ENCODE measurements at regions not wholly inside any gene's neighbourhood (a gene's known extent, or its start where the extent isn't known, plus 50 kb on each side); places are given as distances from the start of the nearest gene placed in this dataset.

- Histone ChIP-seq H2BK5ac (ENCODE audit: low read depth, low read length) (no peak overlapping the region), H3K23me2 (ENCODE audit: low read depth, low read length) (no peaks in the 10 kb centered on the region; the same call in 1 of the 2 replicates), H3K27ac (ENCODE audit: low read depth, low read length) (no peak overlapping the region), H4K5ac (ENCODE audit: insufficient read length, low read depth, low read length) (no peak overlapping the region), H3K27me3 (replicated peaks in 1 of 4; ENCODE audit: control insufficient read depth in 3 of 4, extremely low read depth in 1 of 4, insufficient read depth in 3 of 4, low read length in 3 of 4) (no peaks in the 10 kb centered on the region), H3K9me3 (ENCODE audit: insufficient read depth in 2 of 2, low read depth in 1 of 2, low read length in 1 of 2) (peaks cover 6 to 7% of the 10 kb centered on the region in 2 experiments; a peak in 3 of 4 replicates), H3K36me3 (ENCODE audit: control insufficient read depth in 2 of 4, insufficient read depth in 4 of 4, low read length in 3 of 4) (no peaks in the 10 kb centered on the region), H3K79me1 (ENCODE audit: low read depth, low read length) (no peaks in the 10 kb centered on the region), H2AK5ac (ENCODE audit: low read depth, low read length) (no peak overlapping the region), H4K8ac (ENCODE audit: extremely low read depth, insufficient read depth, low read length) (no peak overlapping the region), H2AFZ (ENCODE audit: low read length) (no peak overlapping the region; the same call in 1 of the 2 replicates), H3K56ac (replicated peaks; ENCODE audit: insufficient read length, low read depth, low read length) (no peak overlapping the region), H2BK12ac (ENCODE audit: low read depth, low read length) (no peak overlapping the region), H3K23ac (ENCODE audit: insufficient read length) (no peak overlapping the region), H3K79me2 (ENCODE audit: control insufficient read depth in 1 of 2, insufficient read depth in 2 of 2, low read length in 2 of 2) (no peaks in the 10 kb centered on the region), H4K91ac (replicated peaks; ENCODE audit: insufficient read length, low read length) (no peak overlapping the region), H2BK120ac (replicated peaks; ENCODE audit: low read depth, low read length) (no peak overlapping the region), H3K4ac (replicated peaks; ENCODE audit: insufficient read length, low read depth, low read length) (no peak overlapping the region), H4K20me1 (replicated peaks in 1 of 2; ENCODE audit: control insufficient read depth in 1 of 2, insufficient read depth in 2 of 2, low read length in 2 of 2) (peaks cover 0 to 1% of the 10 kb centered on the region in 2 experiments), H3K18ac (ENCODE audit: extremely low read depth, low read length) (no peak overlapping the region), H3K4me3 (ENCODE audit: extremely low read depth in 1 of 4, insufficient read depth in 2 of 4, low read depth in 3 of 4, low read length in 4 of 4) (no peak overlapping the region), H3K9ac (replicated peaks in 1 of 4; ENCODE audit: extremely low read depth in 1 of 4, low read depth in 3 of 4, low read length in 3 of 4) (no peak overlapping the region), H2BK15ac (ENCODE audit: low read length) (no peak overlapping the region), H3K4me2 (ENCODE audit: insufficient read depth in 1 of 2, low read depth in 2 of 2, low read length in 2 of 2) (no peak overlapping the region), H3K14ac (ENCODE audit: insufficient read length) (no peak overlapping the region), H2BK20ac (ENCODE audit: low read length) (no peak overlapping the region), H3K4me1 (replicated peaks in 1 of 4; ENCODE audit: control insufficient read depth in 3 of 4, insufficient read depth in 4 of 4, low read length in 3 of 4) (no peaks in the 10 kb centered on the region)
- TF ChIP-seq BCL11A (IDR thresholded peaks at IDR 0.05; ENCODE audit: low read depth in 2 of 2, low read length in 2 of 2), result no peak
- no peak for TF ChIP-seq NRF1 (IDR thresholded peaks at IDR 0.05; ENCODE audit: low read depth, low read length)
- no peak for TF ChIP-seq POU5F1 (IDR thresholded peaks at IDR 0.05; ENCODE audit: low read depth, low read length)
- no peak for TF ChIP-seq YY1 (IDR thresholded peaks at IDR 0.05; ENCODE audit: low read depth, low read length)
- no peak for TF ChIP-seq KDM4A (IDR thresholded peaks at IDR 0.05; ENCODE audit: low read depth, low read length, severe bottlenecking)
- no peak for TF ChIP-seq GABPA (IDR thresholded peaks at IDR 0.05; ENCODE audit: borderline replicate concordance, insufficient read depth, low read length)
- no peak for TF ChIP-seq SIX5 (IDR thresholded peaks at IDR 0.05; ENCODE audit: low read depth, low read length)
- TF ChIP-seq HDAC2 (IDR thresholded peaks at IDR 0.05; ENCODE audit: borderline replicate concordance in 1 of 2, low read depth in 2 of 2, low read length in 2 of 2), result no peak
- TF ChIP-seq BACH1 (IDR thresholded peaks at IDR 0.05; ENCODE audit: low read length), result no peak
- TF ChIP-seq JUN (IDR thresholded peaks at IDR 0.05; ENCODE audit: low read depth, low read length), result no peak
- TF ChIP-seq TAF7 (optimal IDR thresholded peaks at IDR 0.05; ENCODE audit: borderline replicate concordance, low read depth, low read length), result no peak
- TF ChIP-seq SAP30 (IDR thresholded peaks at IDR 0.05; ENCODE audit: insufficient read depth, insufficient replicate concordance, low read length), result no peak
- TF ChIP-seq SP1 (IDR thresholded peaks at IDR 0.05; ENCODE audit: low read depth, low read length), result no peak
- TF ChIP-seq ZNF274 (IDR thresholded peaks at IDR 0.05; ENCODE audit: borderline replicate concordance, extremely low read depth, low read length), result no peak
- TF ChIP-seq SP4 (IDR thresholded peaks at IDR 0.05; ENCODE audit: low read length), result no peak
- no peak for TF ChIP-seq CHD1 (IDR thresholded peaks at IDR 0.05; ENCODE audit: low read depth, low read length)
- ChIA-PET CTCF (ENCODE audit: partially characterized antibody) (interaction anchor here (0.5 to 0.9 kb wide), 2 partner anchors 56 to 75 kb away, joined by 3 read pairs; no protein-coding TSS in a partner anchor), POLR2A (ENCODE audit: partially characterized antibody) (no interaction called here)
- WGBS, 2 experiments (ENCODE audit: extremely low coverage in 1 of 2, insufficient coverage in 1 of 2, insufficient read length in 1 of 2, insufficient replicate concordance in 2 of 2, low coverage in 1 of 2, low lambda C conversion rate in 2 of 2, missing lambda C conversion rate in 1 of 2), result 86% methylated on average over 2 of the region's 2 CpGs; no CpG with 5 or more reads in 1 of the 2 experiments
- no peak for FAIRE-seq
- no peak for DNase-seq (ENCODE audit: low read depth in 1 of 2, low spot score in 2 of 2)
Measured at GRCh38 chr6:133128191-133128590, 113.0 kb upstream of the EYA4 start.

Data from H1 (cell line).